ENCODE measurements at regions not wholly inside any gene's neighbourhood (a gene's known extent, or its start where the extent isn't known, plus 50 kb on each side); places are given as distances from the start of the nearest gene placed in this dataset.
"Not testable (repeated sequence)": the region's sequence is repeated elsewhere in the genome, so short reads cannot be mapped to it uniquely, and the experiment has no call there.

DNA sequence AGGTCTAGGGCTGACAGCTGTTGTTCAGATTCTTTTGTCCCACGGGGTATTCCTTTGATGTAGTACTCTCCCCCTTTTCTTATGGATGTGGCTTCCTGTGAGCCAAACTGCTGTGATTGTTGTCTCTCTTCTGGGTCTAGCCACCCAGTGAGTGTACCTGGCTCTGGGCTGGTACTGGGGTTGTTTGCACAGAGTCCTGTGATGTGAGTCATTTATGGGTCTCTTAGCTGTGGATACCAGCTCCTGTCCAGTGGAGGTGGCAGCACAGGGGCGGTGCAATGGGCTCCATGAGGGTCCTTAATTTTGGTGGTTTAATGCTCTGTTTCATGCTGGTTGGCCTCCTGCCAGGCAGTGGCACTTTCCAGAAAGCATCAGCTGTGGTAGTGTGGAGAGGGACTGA, 161.3 kb downstream of the CAVIN4 start:
- TF ChIP-seq, protein P1, sequence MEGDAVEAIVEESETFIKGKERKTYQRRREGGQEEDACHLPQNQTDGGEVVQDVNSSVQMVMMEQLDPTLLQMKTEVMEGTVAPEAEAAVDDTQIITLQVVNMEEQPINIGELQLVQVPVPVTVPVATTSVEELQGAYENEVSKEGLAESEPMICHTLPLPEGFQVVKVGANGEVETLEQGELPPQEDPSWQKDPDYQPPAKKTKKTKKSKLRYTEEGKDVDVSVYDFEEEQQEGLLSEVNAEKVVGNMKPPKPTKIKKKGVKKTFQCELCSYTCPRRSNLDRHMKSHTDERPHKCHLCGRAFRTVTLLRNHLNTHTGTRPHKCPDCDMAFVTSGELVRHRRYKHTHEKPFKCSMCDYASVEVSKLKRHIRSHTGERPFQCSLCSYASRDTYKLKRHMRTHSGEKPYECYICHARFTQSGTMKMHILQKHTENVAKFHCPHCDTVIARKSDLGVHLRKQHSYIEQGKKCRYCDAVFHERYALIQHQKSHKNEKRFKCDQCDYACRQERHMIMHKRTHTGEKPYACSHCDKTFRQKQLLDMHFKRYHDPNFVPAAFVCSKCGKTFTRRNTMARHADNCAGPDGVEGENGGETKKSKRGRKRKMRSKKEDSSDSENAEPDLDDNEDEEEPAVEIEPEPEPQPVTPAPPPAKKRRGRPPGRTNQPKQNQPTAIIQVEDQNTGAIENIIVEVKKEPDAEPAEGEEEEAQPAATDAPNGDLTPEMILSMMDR (conservative IDR thresholded peaks at IDR 0.05; ENCODE audit: control insufficient read depth, insufficient read depth, low read depth, low read length), result no peak

DNA sequence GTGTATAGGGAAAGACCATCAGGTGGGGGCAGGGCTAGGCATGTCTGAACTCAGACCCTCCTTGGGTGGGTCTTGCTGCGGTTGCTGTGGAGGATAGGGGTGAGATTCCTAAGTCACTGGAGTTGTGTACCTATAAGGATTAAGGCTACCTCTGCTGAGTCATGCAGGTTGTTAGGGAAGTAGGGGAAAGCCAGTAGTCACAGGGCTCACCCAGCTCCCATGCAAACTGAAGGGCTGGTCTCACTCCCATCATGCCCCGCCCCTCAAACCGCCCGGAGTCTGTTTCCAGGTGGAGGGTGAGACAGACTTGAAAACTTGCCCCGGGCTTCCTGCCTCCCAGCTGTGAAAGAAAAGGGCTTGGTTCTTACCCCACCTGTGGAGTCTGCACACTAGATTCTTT, 161.8 kb downstream of the CAVIN4 start:
- no peak for DNase-seq (ENCODE audit: low read depth)
- H3K4me3 ChIP-seq (ENCODE audit: control insufficient read depth, low read depth, low read length), result no peak overlapping the region
- TF ChIP-seq, protein P1 (conservative IDR thresholded peaks at IDR 0.05; ENCODE audit: control insufficient read depth, insufficient read depth, low read depth, low read length), result no peak

More for the DNA sequence above, 161.3 kb downstream of the CAVIN4 start:
- DNase-seq (ENCODE audit: low read depth), result no peak
- H3K4me3 ChIP-seq (ENCODE audit: control insufficient read depth, low read depth, low read length), result no peak overlapping the region

DNA sequence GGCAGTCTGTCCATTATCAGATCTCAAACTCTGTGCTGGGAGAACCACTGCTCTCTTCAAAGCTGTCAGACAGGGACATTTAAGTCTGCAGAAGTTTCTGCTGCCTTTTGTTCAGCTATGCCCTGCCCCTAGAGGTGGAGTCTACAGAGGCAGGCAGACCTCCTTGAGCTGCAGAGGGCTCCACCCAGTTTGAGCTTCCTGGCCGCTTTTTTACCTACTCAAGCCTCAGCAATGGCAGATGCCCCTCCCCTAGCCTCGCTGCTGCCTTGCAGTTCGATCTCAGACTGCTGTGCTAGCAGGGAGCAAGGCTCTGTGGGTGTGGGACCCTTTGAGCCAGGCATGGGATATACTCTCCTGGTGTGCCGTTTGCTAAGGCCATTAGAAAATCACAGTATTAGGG, 171.1 kb downstream of the CAVIN4 start:
- DNase-seq (ENCODE audit: low read depth); H3K4me3 ChIP-seq (ENCODE audit: control insufficient read depth, low read depth, low read length): not testable (repeated sequence)

DNA sequence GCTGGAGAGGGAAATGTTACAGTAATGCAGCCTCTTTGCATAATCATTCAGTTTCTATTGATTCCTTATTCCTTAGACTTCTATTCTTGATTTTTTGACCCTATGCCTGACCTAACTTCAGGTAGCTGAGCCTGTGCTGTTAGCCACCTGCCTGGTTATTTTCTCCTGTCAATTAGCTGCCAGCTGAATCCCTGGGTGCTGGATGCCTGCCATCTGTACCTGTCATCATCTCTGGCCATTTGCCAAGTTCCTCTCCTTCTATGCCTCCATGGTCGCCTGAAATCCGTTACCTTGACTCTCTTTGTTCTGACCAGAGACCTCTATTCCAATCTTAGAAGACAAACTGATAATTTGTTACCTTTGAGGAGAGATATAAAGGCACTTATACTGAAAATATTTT, 178.3 kb downstream of the CAVIN4 start:
- H3K4me3 ChIP-seq (ENCODE audit: control insufficient read depth, low read depth, low read length), result no peak overlapping the region
- DNase-seq (ENCODE audit: low read depth), result no peak
- TF ChIP-seq, protein P1 (conservative IDR thresholded peaks at IDR 0.05; ENCODE audit: control insufficient read depth, insufficient read depth, low read depth, low read length), result no peak

DNA sequence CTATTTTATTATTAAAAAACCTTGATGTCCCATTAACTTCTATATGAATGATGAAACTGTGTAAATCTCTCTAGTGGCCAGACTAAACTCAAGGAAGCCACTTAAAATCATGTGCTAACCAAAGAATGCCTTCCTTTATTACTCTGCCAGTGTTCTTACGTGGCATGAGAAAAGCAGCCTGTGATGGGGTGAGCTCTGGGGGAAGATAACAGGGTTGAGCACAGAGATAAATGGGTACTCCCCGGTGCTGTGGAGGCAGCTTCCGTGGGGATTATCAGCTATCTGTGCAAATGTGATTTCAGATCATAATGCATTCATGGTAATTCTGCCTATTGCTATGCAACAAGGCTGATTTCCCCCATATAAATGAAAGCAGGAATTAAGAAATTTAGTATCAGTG, 181.3 kb downstream of the CAVIN4 start:
- DNase-seq (ENCODE audit: low read depth), result no peak
- TF ChIP-seq, protein P1 (conservative IDR thresholded peaks at IDR 0.05; ENCODE audit: control insufficient read depth, insufficient read depth, low read depth, low read length), result no peak
- no peak overlapping the region for H3K4me3 ChIP-seq (ENCODE audit: control insufficient read depth, low read depth, low read length)

DNA sequence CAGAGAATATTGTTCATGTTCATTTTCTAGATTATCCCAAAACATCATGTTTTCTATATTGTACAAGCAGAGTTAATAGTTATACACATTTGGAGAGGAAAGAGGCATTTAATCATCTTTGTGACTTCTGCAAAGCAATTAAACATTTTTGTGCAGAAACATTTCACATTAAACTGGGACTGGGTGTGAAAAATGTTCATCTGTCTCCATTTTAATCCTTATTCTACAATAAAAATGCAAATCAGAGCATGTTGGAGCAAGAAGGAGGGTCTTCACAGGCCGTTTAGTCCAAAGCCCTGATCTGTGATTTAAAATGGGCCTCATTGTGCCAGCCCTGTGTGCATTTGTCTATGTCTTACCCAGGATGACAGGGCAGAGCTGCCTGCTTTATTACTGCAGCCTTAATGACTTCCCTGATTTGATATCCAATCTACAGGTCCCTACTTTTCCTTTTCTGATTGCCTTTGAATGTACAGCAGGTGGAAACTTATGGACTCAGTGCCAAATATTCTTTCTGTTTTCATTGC, 183.5 kb downstream of the CAVIN4 start:
- DNase-seq (ENCODE audit: low read depth), result no peak
- TF ChIP-seq, protein P1 (conservative IDR thresholded peaks at IDR 0.05; ENCODE audit: control insufficient read depth, insufficient read depth, low read depth, low read length), result no peak
- no peak overlapping the region for H3K4me3 ChIP-seq (ENCODE audit: control insufficient read depth, low read depth, low read length)

DNA sequence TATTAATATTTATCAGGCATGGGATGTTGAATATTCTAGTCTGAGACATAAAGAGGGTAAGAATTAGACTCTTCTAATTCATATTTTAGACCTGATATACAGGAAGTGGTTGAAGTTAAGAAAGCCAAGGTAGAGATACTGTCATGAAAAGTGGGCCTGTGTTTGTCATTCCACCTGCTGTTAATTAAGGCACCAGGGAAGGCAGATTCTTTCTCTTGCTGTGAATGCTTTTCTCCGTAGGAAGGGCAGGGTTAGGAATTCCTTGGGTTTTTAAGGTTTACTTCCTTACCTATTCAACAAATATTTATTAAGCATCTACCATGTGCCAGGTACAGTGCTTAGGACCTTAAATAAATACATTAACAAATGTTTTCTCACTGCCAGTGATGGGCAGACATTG, 196.4 kb downstream of the CAVIN4 start:
- DNase-seq (ENCODE audit: low read depth), result no peak
- TF ChIP-seq, protein P1 (conservative IDR thresholded peaks at IDR 0.05; ENCODE audit: control insufficient read depth, insufficient read depth, low read depth, low read length), result no peak
- no peak overlapping the region for H3K4me3 ChIP-seq (ENCODE audit: control insufficient read depth, low read depth, low read length)
